Mesenchymal stem cell (in vitro differentiated cells and primary cell): ENCODE measurements at regions not wholly inside any gene's neighbourhood (a gene's known extent, or its start where the extent isn't known, plus 50 kb on each side); places are given as distances from the start of the nearest gene placed in this dataset.

Source experiments
- DNase-seq: peaks from one replicate; pipeline ENCODE4 v3.0.0-alpha.2; 2013
- H2AFZ ChIP-seq: one replicate; pipeline ENCODE4 v1.6.1; 2013; ENCODE audit warnings: low read depth, mild to moderate bottlenecking, control low read depth, inconsistent platforms, low read length, moderate library complexity
- H2AK5ac ChIP-seq: 2 replicates; pipeline ENCODE4 v1.6.1; 2013; ENCODE audit warnings: low read length, moderate library complexity, mild to moderate bottlenecking, inconsistent platforms; ENCODE audit not compliant: severe bottlenecking
- H2BK120ac ChIP-seq: one replicate; pipeline ENCODE4 v1.6.1; 2013; ENCODE audit warnings: low read depth, mild to moderate bottlenecking, inconsistent platforms, low read length, moderate library complexity
- H2BK12ac ChIP-seq, 2 experiments: one replicate each; pipeline ENCODE4 v1.6.1; 2013; ENCODE audit warnings: inconsistent platforms in 2 of 2, low read length in 2 of 2, mild to moderate bottlenecking in 2 of 2, moderate library complexity in 2 of 2, control low read depth in 1 of 2
- H2BK15ac ChIP-seq: one replicate; pipeline ENCODE4 v1.6.1; 2013; ENCODE audit warnings: mild to moderate bottlenecking, low read depth, inconsistent platforms; ENCODE audit not compliant: poor library complexity, severe bottlenecking
- H2BK5ac ChIP-seq: 2 replicates; pipeline ENCODE4 v1.6.1; 2013; ENCODE audit warnings: low read depth, mild to moderate bottlenecking, low read length, control low read depth, inconsistent platforms; ENCODE audit not compliant: poor library complexity, severe bottlenecking
- H3K14ac ChIP-seq, 2 experiments: one replicate each; pipeline ENCODE4 v1.6.1; 2013; ENCODE audit warnings: inconsistent platforms in 2 of 2, low read length in 2 of 2, control low read depth in 1 of 2, mild to moderate bottlenecking in 1 of 2, moderate library complexity in 1 of 2
- H3K18ac ChIP-seq, 2 experiments: one replicate each; pipeline ENCODE4 v1.6.1; 2013; ENCODE audit warnings: inconsistent platforms in 2 of 2, low read length in 2 of 2, control low read depth in 1 of 2, low read depth in 1 of 2, mild to moderate bottlenecking in 1 of 2
- H3K23ac ChIP-seq, 2 experiments: one replicate each; pipeline ENCODE4 v1.6.1; 2013; ENCODE audit warnings: inconsistent platforms in 2 of 2, low read length in 2 of 2, mild to moderate bottlenecking in 2 of 2, moderate library complexity in 2 of 2, control low read depth in 1 of 2
- H3K27ac ChIP-seq: 2 replicates; pipeline ENCODE4 v1.5.1; 2013; ENCODE audit warnings: mild to moderate bottlenecking, moderate library complexity, low read length, control low read depth, inconsistent platforms; ENCODE audit not compliant: poor library complexity, severe bottlenecking
- H3K27me3 ChIP-seq, 2 experiments: 2 replicates each; pipeline versions ENCODE4 v1.6.1 to v1.7.0; 2013; ENCODE audit warnings: low read length in 2 of 2, mild to moderate bottlenecking in 2 of 2, moderate library complexity in 2 of 2, control low read depth in 1 of 2, inconsistent platforms in 1 of 2; ENCODE audit not compliant: control insufficient read depth in 1 of 2, insufficient read depth in 1 of 2
- H3K36me3 ChIP-seq, 2 experiments: 2 replicates each; pipeline versions ENCODE4 v1.6.1 to v1.7.0; 2013; ENCODE audit warnings: low read length in 2 of 2, control low read depth in 1 of 2, inconsistent platforms in 1 of 2, low read depth in 1 of 2, mild to moderate bottlenecking in 1 of 2; ENCODE audit not compliant: insufficient read depth in 2 of 2, control insufficient read depth in 1 of 2
- H3K4ac ChIP-seq, 2 experiments: one replicate each; pipeline ENCODE4 v1.6.1; 2013; ENCODE audit warnings: inconsistent platforms in 2 of 2, low read length in 2 of 2, mild to moderate bottlenecking in 2 of 2, moderate library complexity in 2 of 2, control low read depth in 1 of 2, low read depth in 1 of 2
- H3K4me1 ChIP-seq: 2 replicates; pipeline ENCODE4 v1.6.1; 2013; ENCODE audit warnings: low read depth, low read length, control low read depth; ENCODE audit not compliant: control insufficient read depth, insufficient read depth
- H3K4me2 ChIP-seq: 2 replicates; pipeline ENCODE4 v1.6.1; 2013; ENCODE audit warnings: low read length, mild to moderate bottlenecking, inconsistent platforms; ENCODE audit not compliant: poor library complexity, severe bottlenecking
- H3K4me3 ChIP-seq, 2 experiments: 2 replicates each; pipeline versions ENCODE4 v1.5.1 to v1.7.0; 2013; ENCODE audit warnings: low read length in 2 of 2, mild to moderate bottlenecking in 2 of 2, control low read depth in 1 of 2, low read depth in 1 of 2; ENCODE audit not compliant: insufficient read depth in 1 of 2
- H3K79me1 ChIP-seq: replicated peaks from 2 replicates; pipeline ENCODE4 v1.6.1; 2013; ENCODE audit warnings: mild to moderate bottlenecking, control low read depth, low read length, inconsistent platforms; ENCODE audit not compliant: poor library complexity, severe bottlenecking
- H3K9ac ChIP-seq: 2 replicates; pipeline ENCODE4 v1.7.0; 2013; ENCODE audit warnings: mild to moderate bottlenecking, low read length, moderate library complexity
- H3K9me3 ChIP-seq: 2 replicates; pipeline ENCODE4 v1.7.0; 2013; ENCODE audit warnings: mild to moderate bottlenecking, low read length; ENCODE audit not compliant: control insufficient read depth
- H4K8ac ChIP-seq: one replicate; pipeline ENCODE4 v1.6.1; 2013; ENCODE audit warnings: inconsistent platforms, mild to moderate bottlenecking, low read length, moderate library complexity
- H4K91ac ChIP-seq: one replicate; pipeline ENCODE4 v1.6.1; 2013; ENCODE audit warnings: mild to moderate bottlenecking, low read length, inconsistent platforms
- WGBS: methylation state at CpG from one replicate; pipeline ENCODE4 v1.1.7; 2013; ENCODE audit warnings: mixed read lengths; 5-methylcytosine and 5-hydroxymethylcytosine counted together

- Histone ChIP-seq H3K27ac (no peak overlapping the region), H2AK5ac (no peak overlapping the region), H3K27me3 (no peaks in the 10 kb centered on the region), H2AFZ (no peak overlapping the region), H3K4me3 (no peak overlapping the region), H3K9ac (no peak overlapping the region), H3K4me1 (no peaks in the 10 kb centered on the region), H3K36me3 (no peaks in the 10 kb centered on the region), H3K4ac (no peak overlapping the region), H2BK15ac (no peak overlapping the region), H3K18ac (no peak overlapping the region), H3K9me3 (no peaks in the 10 kb centered on the region), H3K23ac (no peak overlapping the region), H4K8ac (no peak overlapping the region), H2BK120ac (no peak overlapping the region), H3K4me2 (no peak overlapping the region), H2BK12ac (no peak overlapping the region), H2BK5ac (no peak overlapping the region), H4K91ac (no peak overlapping the region), H3K79me1 (no peaks in the 10 kb centered on the region), H3K14ac (no peak overlapping the region)
- WGBS, result no CpG with 5 or more reads among the region's 1 CpG
- no peak for DNase-seq
Measured at GRCh38 chr13:87736849-87737385, 65.7 kb downstream of the SLITRK5 start.

GRCh38 chr13:87754097-87754496 lies 82.9 kb downstream of the SLITRK5 start:
- H3K4me1 ChIP-seq, result no peaks in the 10 kb centered on the region
- no peak overlapping the region for H2BK5ac ChIP-seq
- H3K18ac ChIP-seq, result no peak overlapping the region
- H3K36me3 ChIP-seq, result no peaks in the 10 kb centered on the region
- H2AFZ ChIP-seq, result no peak overlapping the region
- no peak overlapping the region for H3K27ac ChIP-seq
- no peak overlapping the region for H4K8ac ChIP-seq
- no peaks in the 10 kb centered on the region for H3K79me1 ChIP-seq
- H3K4me3 ChIP-seq, result no peak overlapping the region
- no peak overlapping the region for H2BK12ac ChIP-seq
- H3K14ac ChIP-seq, result no peak overlapping the region
- H2BK120ac ChIP-seq, result no peak overlapping the region
- DNase-seq, result no peak
- H2AK5ac ChIP-seq, result no peak overlapping the region
- H2BK15ac ChIP-seq, result no peak overlapping the region
- H3K4me2 ChIP-seq, result no peak overlapping the region
- no peaks in the 10 kb centered on the region for H3K9me3 ChIP-seq
- WGBS, result 73% methylated on average over 1 of the region's 1 CpG
- H4K91ac ChIP-seq, result no peak overlapping the region
- no peak overlapping the region for H3K9ac ChIP-seq
- H3K4ac ChIP-seq, result no peak overlapping the region
- no peak overlapping the region for H3K23ac ChIP-seq
- no peaks in the 10 kb centered on the region for H3K27me3 ChIP-seq

DNA sequence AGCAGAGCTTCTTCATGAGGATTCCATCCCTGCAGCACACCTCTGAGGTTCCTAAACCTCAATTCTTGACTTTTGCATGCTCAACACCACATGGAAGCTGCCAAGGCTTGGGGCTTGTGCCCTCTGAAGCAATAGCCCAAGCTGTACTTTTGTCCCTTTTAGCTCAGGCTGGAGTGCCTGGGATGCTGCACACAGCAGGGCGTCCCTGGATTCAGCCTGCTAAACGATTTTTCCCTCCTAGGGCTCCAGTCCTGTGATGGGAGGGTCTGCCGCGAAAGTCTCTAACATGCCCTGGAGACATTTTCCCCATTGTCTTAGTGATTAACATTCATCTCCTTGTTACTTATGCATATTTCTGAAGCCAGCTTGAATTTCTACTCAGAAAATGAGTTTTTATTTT lies 98.3 kb downstream of the SLITRK5 start:
- no peak overlapping the region for H2BK15ac ChIP-seq
- H4K8ac ChIP-seq, result no peak overlapping the region
- no peak overlapping the region for H3K27ac ChIP-seq
- no peak overlapping the region for H3K14ac ChIP-seq
- no peak overlapping the region for H2BK12ac ChIP-seq
- H3K9ac ChIP-seq, result no peak overlapping the region
- no peak overlapping the region for H3K23ac ChIP-seq
- no peak overlapping the region for H3K4me2 ChIP-seq
- H3K79me1 ChIP-seq, result no peaks in the 10 kb centered on the region
- no peaks in the 10 kb centered on the region for H3K9me3 ChIP-seq
- H3K4ac ChIP-seq, result no peak overlapping the region
- no peak for DNase-seq
- no peak overlapping the region for H3K18ac ChIP-seq
- WGBS, result 67% methylated on average over 4 of the region's 4 CpGs
- H3K4me3 ChIP-seq, result no peak overlapping the region
- no peaks in the 10 kb centered on the region for H3K4me1 ChIP-seq
- H2AK5ac ChIP-seq, result no peak overlapping the region
- no peak overlapping the region for H2AFZ ChIP-seq
- no peaks in the 10 kb centered on the region for H3K27me3 ChIP-seq
- H3K36me3 ChIP-seq, result no peaks in the 10 kb centered on the region
- no peak overlapping the region for H4K91ac ChIP-seq
- H2BK5ac ChIP-seq, result no peak overlapping the region
- no peak overlapping the region for H2BK120ac ChIP-seq

DNA sequence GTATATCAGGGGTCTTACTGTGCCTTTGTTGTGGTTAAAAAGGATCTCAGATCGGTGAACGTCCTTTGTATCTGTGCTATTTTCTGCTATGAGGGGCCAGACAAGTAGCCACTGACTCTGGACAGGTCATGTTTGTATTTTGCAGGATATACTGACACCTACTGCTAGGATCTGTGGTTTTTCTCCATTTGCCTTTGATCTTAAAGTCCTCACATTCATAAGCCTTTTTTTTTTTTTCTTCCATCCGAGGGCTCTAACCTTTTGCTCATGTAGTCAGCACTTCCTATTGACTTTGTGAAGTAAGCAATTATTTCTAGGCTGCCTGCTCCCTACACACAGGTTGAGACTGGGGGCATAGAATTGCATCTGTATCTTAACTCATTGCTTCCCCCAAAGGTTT lies 106.2 kb downstream of the SLITRK5 start:
- H3K4me1 ChIP-seq, result no peaks in the 10 kb centered on the region
- H3K4me3 ChIP-seq, result no peak overlapping the region
- no peak overlapping the region for H3K9ac ChIP-seq
- no peak overlapping the region for H4K91ac ChIP-seq
- no peak overlapping the region for H3K4ac ChIP-seq
- peak; percentile 6 for DNase-seq
- H2BK15ac ChIP-seq, result no peak overlapping the region
- no peak overlapping the region for H2AK5ac ChIP-seq
- H3K27me3 ChIP-seq, result no peaks in the 10 kb centered on the region
- no peak overlapping the region for H4K8ac ChIP-seq
- no peak overlapping the region for H2BK12ac ChIP-seq
- no peak overlapping the region for H3K27ac ChIP-seq
- no peak overlapping the region for H2BK120ac ChIP-seq
- H2AFZ ChIP-seq, result no peak overlapping the region
- no peak overlapping the region for H3K14ac ChIP-seq
- no peak overlapping the region for H3K18ac ChIP-seq
- H3K9me3 ChIP-seq, result no peaks in the 10 kb centered on the region
- 43% methylated on average over 3 of the region's 3 CpGs for WGBS
- no peak overlapping the region for H3K23ac ChIP-seq
- H2BK5ac ChIP-seq, result no peak overlapping the region
- no peaks in the 10 kb centered on the region for H3K36me3 ChIP-seq
- H3K4me2 ChIP-seq, result no peak overlapping the region
- no peaks in the 10 kb centered on the region for H3K79me1 ChIP-seq
